OCI-LY3 (cell line): ENCODE measurements at regions not wholly inside any gene's neighbourhood (a gene's known extent, or its start where the extent isn't known, plus 50 kb on each side); places are given as distances from the start of the nearest gene placed in this dataset.

ENCODE experiments used
- CTCF ChIP-seq: fragments of 200-600, 300-600 bp; sonication (generic); IDR thresholded peaks from 2 replicates; pipeline ENCODE4 v1.5.1; 2014; ENCODE audit warnings: antibody characterized with exemption, low read length, low read depth
- EZH2phosphoT487 ChIP-seq: fragments of 200-600 bp; shearing (Covaris generic); IDR thresholded peaks from 2 replicates; pipeline ENCODE4 v1.6.1; 2018; ENCODE audit warnings: antibody characterized with exemption, mixed run types, low read depth

GRCh38 chr17:71905376-71906031 lies 215.3 kb upstream of the SOX9 start:
- TF ChIP-seq CTCF, result no peak
- TF ChIP-seq EZH2phosphoT487, result no peak
